Non-pigmented ciliary epithelial cell (primary cell): ENCODE measurements at regions not wholly inside any gene's neighbourhood (a gene's known extent, or its start where the extent isn't known, plus 50 kb on each side); places are given as distances from the start of the nearest gene placed in this dataset.
"Not testable (repeated sequence)": the region's sequence is repeated elsewhere in the genome, so short reads cannot be mapped to it uniquely, and the experiment has no call there.

Experiments used
- DNase-seq: peaks from one replicate; pipeline ENCODE4 v3.0.0-alpha.2; 2010; ENCODE audit warnings: low read depth

GRCh38 chr2:123359636-123360035 lies 665.5 kb upstream of the CNTNAP5 start:
- DNase-seq, result no peak

- no peak for DNase-seq
Measured at GRCh38 chr2:123362671-123363440, 662.2 kb upstream of the CNTNAP5 start.

GRCh38 chr2:123363826-123364225 lies 661.3 kb upstream of the CNTNAP5 start:
- DNase-seq, result no peak

- no peak for DNase-seq
Measured at GRCh38 chr2:123364243-123364896, 660.7 kb upstream of the CNTNAP5 start.

- DNase-seq, result no peak
Measured at GRCh38 chr2:123366239-123366837, 658.7 kb upstream of the CNTNAP5 start.

GRCh38 chr2:123370186-123370585 lies 654.9 kb upstream of the CNTNAP5 start:
- DNase-seq, result no peak

- DNase-seq, result no peak
Measured at GRCh38 chr2:123371535-123371934, 653.6 kb upstream of the CNTNAP5 start.

GRCh38 chr2:123380370-123380935 lies 644.6 kb upstream of the CNTNAP5 start:
- DNase-seq, result no peak

- DNase-seq, result no peak
Measured at GRCh38 chr2:123415678-123416077, 609.4 kb upstream of the CNTNAP5 start.

GRCh38 chr2:123419976-123420375 lies 605.1 kb upstream of the CNTNAP5 start:
- no peak for DNase-seq

GRCh38 chr2:123434546-123435395 lies 590.3 kb upstream of the CNTNAP5 start:
- DNase-seq, result no peak

- DNase-seq, result no peak
Measured at GRCh38 chr2:123438251-123438650, 586.8 kb upstream of the CNTNAP5 start.

- no peak for DNase-seq
Measured at GRCh38 chr2:123438675-123439074, 586.4 kb upstream of the CNTNAP5 start.

- no peak for DNase-seq
Measured at GRCh38 chr2:123448801-123449200, 576.3 kb upstream of the CNTNAP5 start.

GRCh38 chr2:123451542-123451941 lies 573.5 kb upstream of the CNTNAP5 start:
- DNase-seq, result no peak

GRCh38 chr2:123453046-123453700 lies 571.9 kb upstream of the CNTNAP5 start:
- no peak for DNase-seq

- no peak for DNase-seq
Measured at GRCh38 chr2:123453772-123454171, 571.3 kb upstream of the CNTNAP5 start.

GRCh38 chr2:123455234-123455633 lies 569.9 kb upstream of the CNTNAP5 start:
- not testable (repeated sequence) for DNase-seq

GRCh38 chr2:123456416-123456815 lies 568.7 kb upstream of the CNTNAP5 start:
- no peak for DNase-seq

GRCh38 chr2:123463886-123464285 lies 561.2 kb upstream of the CNTNAP5 start:
- no peak for DNase-seq

GRCh38 chr2:123468071-123468470 lies 557.0 kb upstream of the CNTNAP5 start:
- no peak for DNase-seq
